IMR-90 (cell line): ENCODE measurements at regions not wholly inside any gene's neighbourhood (a gene's known extent, or its start where the extent isn't known, plus 50 kb on each side); places are given as distances from the start of the nearest gene placed in this dataset.

Experiments used
- ATAC-seq: fragments of 200-7000 bp; cut with Tn5 transposase; 2 replicates; pipeline ENCODE4 v1.9.1; 2020; ENCODE audit warnings: low read depth, mild to moderate bottlenecking, moderate library complexity
- BruUV-seq: library from RNA; stranded (reverse); fragments of 400-500 nt; replicated peaks from 2 replicates; lab custom pipeline; 2021; lab: Mats Ljungman, UMichigan
- CTCF ChIA-PET: fragments of 300-600 bp; formaldehyde crosslinking; extraction: SDS; loops from one replicate; lab custom pipeline; 2021; ENCODE audit warnings: antibody characterized with exemption; lab: Yijun Ruan, JAX
- POLR2A ChIA-PET: fragments of 300-600 bp; sonication (Branson Sonifier 250); formaldehyde crosslinking; loops from one replicate; lab custom pipeline; 2022; ENCODE audit warnings: antibody characterized with exemption; ENCODE audit not compliant: unreplicated experiment; lab: Charles Lee
- DNase-seq: peaks from one replicate; pipeline ENCODE4 v3.0.0; 2013
- H2AFZ ChIP-seq: replicated peaks from 2 replicates; pipeline ENCODE3; 2013; ENCODE audit warnings: low read length, mild to moderate bottlenecking; ENCODE audit not compliant: poor library complexity
- H2AK5ac ChIP-seq: 2 replicates; pipeline ENCODE4 v1.6.1; 2013; ENCODE audit warnings: low read depth, low read length, inconsistent platforms
- H2AK9ac ChIP-seq: replicated peaks from 2 replicates; pipeline ENCODE3; 2013; ENCODE audit warnings: mild to moderate bottlenecking, low read depth, low read length, moderate library complexity; ENCODE audit not compliant: poor library complexity
- H2BK120ac ChIP-seq: 2 replicates; pipeline ENCODE4 v1.6.1; 2013; ENCODE audit warnings: low read depth, low read length, inconsistent platforms
- H2BK15ac ChIP-seq: 3 replicates; pipeline ENCODE4 v1.6.1; 2013; ENCODE audit warnings: low read depth, low read length, inconsistent platforms
- H2BK20ac ChIP-seq: 2 replicates; pipeline ENCODE4 v1.6.1; 2013; ENCODE audit warnings: low read depth, mild to moderate bottlenecking, inconsistent platforms, low read length, moderate library complexity
- H2BK5ac ChIP-seq: 2 replicates; pipeline ENCODE4 v1.6.1; 2013; ENCODE audit warnings: mild to moderate bottlenecking, low read depth, low read length, inconsistent platforms; ENCODE audit not compliant: poor library complexity, severe bottlenecking
- H3K14ac ChIP-seq: replicated peaks from 2 replicates; pipeline ENCODE4 v1.6.1; 2013; ENCODE audit warnings: low read depth, low read length, inconsistent platforms
- H3K18ac ChIP-seq: 2 replicates; pipeline ENCODE4 v1.6.1; 2013; ENCODE audit warnings: low read depth, low read length, control low read depth
- H3K23ac ChIP-seq: 2 replicates; pipeline ENCODE4 v1.6.1; 2013; ENCODE audit warnings: low read depth, low read length, inconsistent platforms
- H3K27ac ChIP-seq: 2 replicates; pipeline ENCODE4 v1.5.1; 2013; ENCODE audit warnings: mild to moderate bottlenecking, control low read depth, low read length; ENCODE audit not compliant: insufficient read depth
- H3K27me3 ChIP-seq: 2 replicates; pipeline ENCODE4 v1.6.1; 2013; ENCODE audit warnings: low read length; ENCODE audit not compliant: control insufficient read depth, insufficient read depth
- H3K36me3 ChIP-seq: 2 replicates; pipeline ENCODE4 v1.6.1; 2013; ENCODE audit warnings: low read length, mixed read lengths; ENCODE audit not compliant: control insufficient read depth, insufficient read depth
- H3K4ac ChIP-seq: 2 replicates; pipeline ENCODE4 v1.6.1; 2013; ENCODE audit warnings: low read depth, low read length, inconsistent platforms
- H3K4me1 ChIP-seq: 2 replicates; pipeline ENCODE4 v1.6.1; 2013; ENCODE audit warnings: low read length, mixed read lengths; ENCODE audit not compliant: control insufficient read depth, insufficient read depth
- H3K4me2 ChIP-seq: 2 replicates; pipeline ENCODE4 v1.6.1; 2013; ENCODE audit warnings: low read depth, mild to moderate bottlenecking, control low read depth, low read length, moderate library complexity
- H3K4me3 ChIP-seq: 2 replicates; pipeline ENCODE4 v1.5.1; 2013; ENCODE audit warnings: low read depth, mild to moderate bottlenecking, control low read depth, low read length, moderate library complexity; ENCODE audit not compliant: insufficient read depth
- H3K56ac ChIP-seq: 2 replicates; pipeline ENCODE4 v1.6.1; 2013; ENCODE audit warnings: low read length, inconsistent platforms; ENCODE audit not compliant: insufficient read depth; ENCODE audit errors: extremely low read depth
- H3K79me1 ChIP-seq, 2 experiments: 2 replicates each; pipeline ENCODE4 v1.6.1; 2013; ENCODE audit warnings: low read length in 2 of 2, inconsistent platforms in 1 of 2, low read depth in 1 of 2
- H3K9ac ChIP-seq: 2 replicates; pipeline ENCODE4 v1.6.1; 2013; ENCODE audit warnings: low read depth, low read length, control low read depth
- H3K9me1 ChIP-seq: 2 replicates; pipeline ENCODE4 v1.6.1; 2013; ENCODE audit warnings: low read length, inconsistent platforms; ENCODE audit not compliant: insufficient read depth
- H3K9me3 ChIP-seq: 2 replicates; pipeline ENCODE4 v1.6.1; 2013; ENCODE audit warnings: low read length; ENCODE audit not compliant: control insufficient read depth, insufficient read depth
- H4K20me1 ChIP-seq: 2 replicates; pipeline ENCODE4 v1.6.1; 2013; ENCODE audit warnings: low read length, inconsistent platforms; ENCODE audit not compliant: insufficient read depth
- H4K5ac ChIP-seq: 2 replicates; pipeline ENCODE4 v1.6.1; 2013; ENCODE audit warnings: mild to moderate bottlenecking, low read depth, low read length, control low read depth
- H4K8ac ChIP-seq, 2 experiments: 2 replicates each; pipeline ENCODE4 v1.6.1; 2013; ENCODE audit warnings: low read depth in 2 of 2, low read length in 2 of 2, control low read depth in 1 of 2, inconsistent platforms in 1 of 2
- H4K91ac ChIP-seq: 2 replicates; pipeline ENCODE4 v1.6.1; 2013; ENCODE audit warnings: low read depth, low read length, inconsistent platforms; ENCODE audit not compliant: insufficient read depth
- MAZ ChIP-seq: IDR thresholded peaks from 2 replicates; pipeline ENCODE4 v1.6.1; 2012; ENCODE audit warnings: low read depth, mild to moderate bottlenecking, low read length, improper control_type of control experiment, moderate library complexity, borderline replicate concordance
- MXI1 ChIP-seq: IDR thresholded peaks from 2 replicates; pipeline ENCODE4 v1.6.1; 2012; ENCODE audit warnings: low read depth, mild to moderate bottlenecking, low read length, moderate library complexity, borderline replicate concordance
- RAD21 ChIP-seq: IDR thresholded peaks from 2 replicates; pipeline ENCODE4 v1.6.1; 2012; ENCODE audit warnings: low read length, improper control_type of control experiment
- WGBS, 2 experiments: methylation state at CpG; one replicate each; pipeline versions ENCODE4 v1.1.5 to v1.1.7; 2013; ENCODE audit warnings: missing lambda C conversion rate in 2 of 2; ENCODE audit not compliant: insufficient read length in 1 of 2; ENCODE audit errors: extremely low coverage in 2 of 2; 5-methylcytosine and 5-hydroxymethylcytosine counted together
- dilution Hi-C: fragments of 300-500 bp; cut with HindIII; formaldehyde crosslinking; loops from one replicate; pipeline ENCODE4 v1.14.3; 2018; ENCODE audit warnings: low sequenced_read_pairs; ENCODE audit not compliant: unreplicated experiment
- in situ Hi-C: fragments of 300-500 bp; cut with MboI; formaldehyde crosslinking; loops from 3 replicates; pipeline ENCODE4 v1.14.3; 2019; ENCODE audit warnings: low sequenced_read_pairs, inconsistent platforms, mixed read lengths
- intact Hi-C: fragments of 100-400 bp; cut with micrococcal nuclease; formaldehyde crosslinking; loops from 2 replicates; pipeline ENCODE4 v1.10.0; 2022

GRCh38 chr11:116618461-116618860 lies 154.3 kb downstream of the BUD13 start:
- ChIA-PET CTCF (no interaction called here), POLR2A (no interaction called here)
- no peak overlapping the region for H3K4me3 ChIP-seq
- no peak overlapping the region for H4K5ac ChIP-seq
- H4K8ac ChIP-seq = no peak overlapping the region
- H3K27ac ChIP-seq = no peak overlapping the region
- no peaks in the 10 kb centered on the region for H4K20me1 ChIP-seq
- no peak for ATAC-seq
- H3K4ac ChIP-seq = no peak overlapping the region
- no peak overlapping the region for H2AK9ac ChIP-seq
- TF ChIP-seq MXI1 (no peak), MAZ (no peak), RAD21 (no peak)
- H2BK15ac ChIP-seq = no peak overlapping the region
- no peaks in the 10 kb centered on the region for H3K27me3 ChIP-seq
- no peak overlapping the region for H2BK120ac ChIP-seq
- no peak overlapping the region for H3K9ac ChIP-seq
- no peaks in the 10 kb centered on the region for H3K9me1 ChIP-seq
- H4K91ac ChIP-seq = no peak overlapping the region
- no peak overlapping the region for H3K56ac ChIP-seq
- H3K4me2 ChIP-seq = no peak overlapping the region
- H3K9me3 ChIP-seq = no peaks in the 10 kb centered on the region
- no peaks in the 10 kb centered on the region for H3K79me1 ChIP-seq
- H2BK5ac ChIP-seq = no peak overlapping the region
- in situ Hi-C loops = no loop called here
- BruUV-seq = no TSS peak
- WGBS, 2 experiments = no CpG with 5 or more reads among the region's 1 CpG
- no peak overlapping the region for H3K23ac ChIP-seq
- no peak for DNase-seq
- H2AK5ac ChIP-seq = no peak overlapping the region
- no peaks in the 10 kb centered on the region for H3K4me1 ChIP-seq
- dilution Hi-C loops = no loop called here
- intact Hi-C loops = no loop called here
- H2BK20ac ChIP-seq = no peak overlapping the region
- H3K36me3 ChIP-seq = no peaks in the 10 kb centered on the region
- no peak overlapping the region for H3K14ac ChIP-seq
- H3K18ac ChIP-seq = no peak overlapping the region
- H2AFZ ChIP-seq = peak overlapping the region; percentile 32
